Stomach (tissue), 8 donors: ENCODE measurements at regions not wholly inside any gene's neighbourhood (a gene's known extent, or its start where the extent isn't known, plus 50 kb on each side); places are given as distances from the start of the nearest gene placed in this dataset.

Experiments used
- DNase-seq, 2 donors: peaks; one replicate each; pipeline versions ENCODE4 v3.0.0 to v3.0.0-alpha.2; 2013 to 2019
- H3K27ac ChIP-seq, 5 donors: fragments of 200-600 bp in 4 of 5; sonication (generic) in 4 of 5; one replicate each; pipeline ENCODE4 v1.5.1; 2013 to 2019; ENCODE audit warnings: mild to moderate bottlenecking in 1 of 5, moderate library complexity in 1 of 5
- H3K27me3 ChIP-seq, 3 donors: fragments of 200-600 bp; sonication (generic); one replicate each; pipeline ENCODE4 v1.5.1; 2017 to 2019; ENCODE audit warnings: mixed run types in 1 of 3
- H3K36me3 ChIP-seq, 4 donors: fragments of 200-600 bp; sonication (generic); 1 replicate in 3 of 4; 2 replicates in 1 of 4; pipeline ENCODE4 v1.5.1; 2016 to 2019
- H3K4me1 ChIP-seq, 4 donors: fragments of 200-600 bp; sonication (generic); one replicate each; pipeline ENCODE4 v1.5.1; 2016 to 2019
- H3K4me3 ChIP-seq, 4 donors: fragments of 200-600 bp; sonication (generic) in 3 of 4; one replicate each; pipeline ENCODE4 v1.5.1; 2016 to 2019; ENCODE audit warnings: mild to moderate bottlenecking in 1 of 4
- H3K9me3 ChIP-seq, 4 donors: fragments of 200-600 bp; sonication (generic); one replicate each; pipeline ENCODE4 v1.5.1; 2016 to 2019
- EP300 ChIP-seq: sonication (generic); formaldehyde crosslinking; IDR thresholded peaks from one replicate; pipeline ENCODE4 v1.6.1; 2017; ENCODE audit warnings: antibody characterized with exemption
- POLR2A ChIP-seq, 4 donors: fragments of 450-650 bp; IDR thresholded peaks; one replicate each; pipeline ENCODE4 v1.6.1; 2016; ENCODE audit warnings: antibody characterized with exemption in 4 of 4, control low read depth in 2 of 4, mild to moderate bottlenecking in 1 of 4, moderate library complexity in 1 of 4
- POLR2AphosphoS5 ChIP-seq, 3 donors: sonication (generic); formaldehyde crosslinking; IDR thresholded peaks; one replicate each; pipeline ENCODE4 v1.6.1; 2016; ENCODE audit warnings: antibody characterized with exemption in 3 of 3
- WGBS, 5 donors: extraction: QIAGEN DNeasy Blood & Tissue Kit in 3 of 5; methylation state at CpG; one replicate each; pipeline versions ENCODE4 v1.1.5 to v1.1.7; 2013 to 2018; 5-methylcytosine and 5-hydroxymethylcytosine counted together
- intact Hi-C: fragments of 100-400 bp; cut with DNase I; formaldehyde crosslinking; loops from one replicate; pipeline ENCODE4 v1.15.1; 2023; ENCODE audit warnings: low total_unique reads
- TF ChIP-seq, protein P1 (sequence below), 7 experiments: fragments of 450-650 bp in 4 of 7; fragments of 200-600 bp in 3 of 7; sonication (generic) in 3 of 7; IDR thresholded peaks; one replicate each; pipeline ENCODE4 v1.5.1; 2016 to 2019; ENCODE audit warnings: antibody characterized with exemption in 7 of 7, control low read depth in 2 of 7, mild to moderate bottlenecking in 1 of 7
- donor health status: healthy with polysubstance abuse.
- donor health status: Bipolar disorder and iron deficiency.
- donor health status: healthy.

DNA sequence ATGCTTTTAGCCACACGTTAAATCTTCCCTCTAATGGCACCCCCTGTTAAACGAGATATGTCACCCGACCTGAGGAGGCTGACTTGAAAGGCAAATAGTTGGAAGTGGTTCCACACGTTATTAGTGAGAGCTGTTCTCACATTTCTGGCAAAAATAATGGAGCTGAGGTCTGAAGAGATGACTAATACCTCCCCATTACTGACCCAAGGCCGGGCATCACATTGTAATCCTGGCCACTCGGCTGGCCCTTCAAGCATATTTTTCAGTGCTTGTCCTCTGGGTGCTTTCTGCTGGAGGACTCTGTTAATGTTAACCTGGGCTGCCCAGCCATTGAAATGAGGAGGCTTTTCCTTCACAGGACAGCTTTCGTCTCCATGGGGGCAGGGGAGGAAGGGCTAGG is 260.0 kb upstream of the CADM1 start:
- H3K27me3 ChIP-seq = peaks cover 0 to 27% (median 19%) of the 10 kb centered on the region in 3 donors
- TF ChIP-seq POLR2A (IDR thresholded peaks at IDR 0.05) (no peak), POLR2AphosphoS5 (IDR thresholded peaks at IDR 0.05) (no peak), EP300 (no peak)
- TF ChIP-seq, protein P1, sequence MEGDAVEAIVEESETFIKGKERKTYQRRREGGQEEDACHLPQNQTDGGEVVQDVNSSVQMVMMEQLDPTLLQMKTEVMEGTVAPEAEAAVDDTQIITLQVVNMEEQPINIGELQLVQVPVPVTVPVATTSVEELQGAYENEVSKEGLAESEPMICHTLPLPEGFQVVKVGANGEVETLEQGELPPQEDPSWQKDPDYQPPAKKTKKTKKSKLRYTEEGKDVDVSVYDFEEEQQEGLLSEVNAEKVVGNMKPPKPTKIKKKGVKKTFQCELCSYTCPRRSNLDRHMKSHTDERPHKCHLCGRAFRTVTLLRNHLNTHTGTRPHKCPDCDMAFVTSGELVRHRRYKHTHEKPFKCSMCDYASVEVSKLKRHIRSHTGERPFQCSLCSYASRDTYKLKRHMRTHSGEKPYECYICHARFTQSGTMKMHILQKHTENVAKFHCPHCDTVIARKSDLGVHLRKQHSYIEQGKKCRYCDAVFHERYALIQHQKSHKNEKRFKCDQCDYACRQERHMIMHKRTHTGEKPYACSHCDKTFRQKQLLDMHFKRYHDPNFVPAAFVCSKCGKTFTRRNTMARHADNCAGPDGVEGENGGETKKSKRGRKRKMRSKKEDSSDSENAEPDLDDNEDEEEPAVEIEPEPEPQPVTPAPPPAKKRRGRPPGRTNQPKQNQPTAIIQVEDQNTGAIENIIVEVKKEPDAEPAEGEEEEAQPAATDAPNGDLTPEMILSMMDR (IDR thresholded peaks at IDR 0.05) = no peak
- 49 to 63% (median 58%) methylated on average over 7 of the region's 7 CpGs for WGBS, 5 donors
- H3K4me1 ChIP-seq = peaks cover 0 to 19% (median 16%) of the 10 kb centered on the region in 4 donors
- H3K36me3 ChIP-seq = no peaks in the 10 kb centered on the region
- H3K4me3 ChIP-seq = no peak overlapping the region
- intact Hi-C loops = no loop called here
- no peaks in the 10 kb centered on the region for H3K9me3 ChIP-seq
- no peak overlapping the region for H3K27ac ChIP-seq
- no peak for DNase-seq

DNA sequence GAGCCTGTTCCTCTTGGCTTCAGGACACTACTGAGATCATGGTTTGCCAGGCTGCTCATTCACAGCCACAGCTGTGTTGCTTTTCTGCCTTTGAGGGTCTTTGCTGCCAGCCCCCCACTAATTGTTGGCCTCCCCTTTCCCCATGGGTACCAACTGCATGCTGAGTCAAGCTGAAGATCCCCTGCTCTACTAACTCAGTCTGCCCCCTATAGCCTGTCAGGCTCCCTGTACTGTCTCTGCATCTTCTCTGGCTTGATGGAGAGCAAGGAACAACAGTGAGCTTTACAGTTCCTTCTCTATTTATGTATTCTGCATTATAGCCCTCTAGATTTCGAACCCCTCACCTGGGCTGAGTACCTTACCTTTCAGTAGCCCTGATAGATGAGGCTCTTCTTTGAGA is 257.6 kb upstream of the CADM1 start:
- WGBS, 5 donors = 71 to 79% (median 75%) methylated on average over 1 of the region's 1 CpG
- intact Hi-C loops = no loop called here

DNA sequence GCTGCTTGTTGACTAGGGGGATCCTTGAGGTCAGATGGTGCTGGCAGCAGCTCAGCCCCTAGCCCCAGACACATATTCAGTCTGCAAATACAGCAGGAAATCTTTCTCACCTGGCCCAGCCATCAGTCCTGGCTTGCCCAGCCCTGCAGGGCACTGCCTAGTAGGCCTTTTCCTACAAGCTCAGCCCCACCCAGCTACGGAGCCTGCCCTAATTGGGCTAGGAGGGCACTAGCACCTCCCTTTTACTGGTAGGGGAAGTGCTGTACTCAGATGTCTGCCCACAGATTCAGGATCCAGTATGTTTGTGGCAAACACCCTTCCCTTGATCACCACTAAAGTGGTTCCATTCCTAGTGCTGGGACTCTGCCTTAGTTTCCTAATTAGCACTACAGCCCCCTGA is 257.1 kb upstream of the CADM1 start:
- TF ChIP-seq, protein P1 (IDR thresholded peaks at IDR 0.05) = no peak
- TF ChIP-seq EP300 = no peak
- intact Hi-C loops = no loop called here
- Histone ChIP-seq H3K4me3 (no peak overlapping the region), H3K36me3 (no peaks in the 10 kb centered on the region), H3K27me3 (peaks cover 0 to 35% (median 21%) of the 10 kb centered on the region in 3 donors), H3K4me1 (peaks cover 0 to 20% (median 16%) of the 10 kb centered on the region in 4 donors), H3K9me3 (no peaks in the 10 kb centered on the region), H3K27ac (no peak overlapping the region)
- 64 to 100% (median 82%) methylated on average over 1 of the region's 1 CpG for WGBS, 5 donors
- DNase-seq = no peak

More for the DNA sequence above, 257.6 kb upstream of the CADM1 start:
- no peak overlapping the region for H3K27ac ChIP-seq
- no peak for DNase-seq
- H3K4me1 ChIP-seq = peaks cover 0 to 20% (median 16%) of the 10 kb centered on the region in 4 donors
- H3K9me3 ChIP-seq = no peaks in the 10 kb centered on the region
- no peak overlapping the region for H3K4me3 ChIP-seq
- no peaks in the 10 kb centered on the region for H3K36me3 ChIP-seq
- H3K27me3 ChIP-seq = peaks cover 0 to 35% (median 21%) of the 10 kb centered on the region in 3 donors
- no peak for TF ChIP-seq POLR2A (IDR thresholded peaks at IDR 0.05)
- TF ChIP-seq POLR2AphosphoS5 (IDR thresholded peaks at IDR 0.05) = no peak
- no peak for TF ChIP-seq EP300
- TF ChIP-seq, protein P1 (IDR thresholded peaks at IDR 0.05) = no peak

DNA sequence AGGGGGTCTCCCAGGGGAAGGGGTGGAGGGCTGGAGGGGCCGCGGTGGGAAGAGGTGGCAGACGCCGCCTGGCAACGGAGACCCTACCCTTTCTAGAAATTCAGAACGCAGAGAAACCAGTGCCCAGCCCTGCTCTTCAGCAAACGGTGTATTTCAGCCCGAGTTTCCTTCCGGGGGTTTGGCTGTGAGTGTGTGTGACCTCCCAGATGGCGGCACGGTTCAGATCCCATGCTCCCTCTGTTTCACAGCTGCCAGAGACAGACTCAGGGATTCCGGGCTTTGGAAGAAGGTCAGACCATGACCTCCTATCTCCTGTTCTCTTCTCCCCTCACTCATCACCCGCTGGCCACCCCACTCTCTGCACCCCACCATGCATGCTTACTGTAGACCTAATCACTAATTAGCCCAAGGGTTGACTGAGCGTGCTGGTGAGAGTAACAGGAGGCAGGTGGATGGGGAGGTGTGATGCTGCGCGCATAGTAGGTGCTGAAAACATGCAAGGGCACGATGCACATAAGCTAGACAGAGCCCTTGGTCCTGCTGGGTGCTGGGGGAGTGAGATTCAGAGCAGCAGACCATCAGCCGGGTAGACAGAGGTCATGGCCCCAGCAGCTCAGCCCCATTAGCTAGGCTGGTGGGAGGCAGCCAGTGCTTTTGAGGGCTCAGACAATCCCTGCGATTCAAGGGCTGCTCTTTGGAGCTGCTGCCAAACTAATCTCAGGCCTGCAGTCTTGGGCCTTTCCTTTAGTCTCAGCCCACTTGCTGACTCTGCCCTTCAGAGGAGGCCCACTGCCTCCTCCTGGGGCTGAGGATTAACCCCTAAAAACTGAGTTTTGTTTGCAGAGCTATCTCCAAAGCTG is 256.5 kb upstream of the CADM1 start:
- WGBS, 5 donors = 33 to 43% (median 35%) methylated on average over 12 to 19 of the region's 19 CpGs
- H3K4me3 ChIP-seq = peak overlapping the region; percentile 65 to 71 (median 66)
- H3K9me3 ChIP-seq = no peaks in the 10 kb centered on the region
- TF ChIP-seq, protein P1 (IDR thresholded peaks at IDR 0.05) = no peak
- TF ChIP-seq EP300 = no peak
- TF ChIP-seq POLR2AphosphoS5 (IDR thresholded peaks at IDR 0.05) = no peak
- no peak for TF ChIP-seq POLR2A (IDR thresholded peaks at IDR 0.05)
- no peaks in the 10 kb centered on the region for H3K36me3 ChIP-seq
- intact Hi-C loops = no loop called here
- DNase-seq = peak in 1 of 2 donors; percentile 63
- H3K4me1 ChIP-seq = peaks cover 0 to 20% (median 16%) of the 10 kb centered on the region in 4 donors
- peak overlapping the region in 4 of 5 donors; percentile 54 to 75 (median 64) for H3K27ac ChIP-seq
- peaks cover 0 to 35% (median 21%) of the 10 kb centered on the region in 3 donors for H3K27me3 ChIP-seq
